NT2/D1 (cell line): ENCODE measurements at regions not wholly inside any gene's neighbourhood (a gene's known extent, or its start where the extent isn't known, plus 50 kb on each side); places are given as distances from the start of the nearest gene placed in this dataset.

Source experiments
- SUZ12 ChIP-seq: IDR thresholded peaks from 2 replicates; pipeline ENCODE4 v1.6.1; 2011; ENCODE audit not compliant: insufficient read length, insufficient read depth; ENCODE audit errors: extremely low read depth
- YY1 ChIP-seq: IDR thresholded peaks from 2 replicates; pipeline ENCODE4 v1.6.1; 2011; ENCODE audit not compliant: insufficient read length, insufficient read depth
- ZNF274 ChIP-seq: IDR thresholded peaks from 2 replicates; pipeline ENCODE4 v1.6.1; 2011; ENCODE audit warnings: mild to moderate bottlenecking, low read depth, low read length

GRCh38 chr5:30765706-30766105 lies 427.8 kb upstream of the CDH6 start:
- TF ChIP-seq YY1: no peak
- TF ChIP-seq SUZ12: no peak
- TF ChIP-seq ZNF274: no peak
